Skin of body (tissue), 1 donor: ENCODE measurements at regions not wholly inside any gene's neighbourhood (a gene's known extent, or its start where the extent isn't known, plus 50 kb on each side); places are given as distances from the start of the nearest gene placed in this dataset.
"Not testable (repeated sequence)": the region's sequence is repeated elsewhere in the genome, so short reads cannot be mapped to it uniquely, and the experiment has no call there.

ENCODE experiments used
- DNase-seq: peaks from one replicate; lab custom pipeline; 2025; lab: John Stamatoyannopoulos, UW

- no peak for DNase-seq
Measured at GRCh38 chr1:99537886-99538617, 107.9 kb upstream of the PALMD start.

DNA sequence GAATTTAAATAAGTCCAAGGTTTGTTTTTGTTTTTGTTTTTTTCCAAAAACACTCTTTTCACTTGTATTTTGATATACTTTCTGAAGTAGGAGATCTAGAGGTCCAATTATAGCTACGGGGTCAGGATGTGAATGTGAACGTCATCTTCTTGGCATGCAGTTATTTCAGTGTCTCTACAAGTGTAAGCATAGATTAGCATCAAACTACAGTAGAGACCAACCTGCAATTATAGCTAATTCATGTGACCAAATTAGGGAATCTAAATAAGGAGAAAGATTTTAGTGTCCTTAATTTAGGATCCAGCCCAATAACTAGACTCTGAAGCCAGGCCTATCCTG, 107.3 kb upstream of the PALMD start:
- DNase-seq, result no peak

DNA sequence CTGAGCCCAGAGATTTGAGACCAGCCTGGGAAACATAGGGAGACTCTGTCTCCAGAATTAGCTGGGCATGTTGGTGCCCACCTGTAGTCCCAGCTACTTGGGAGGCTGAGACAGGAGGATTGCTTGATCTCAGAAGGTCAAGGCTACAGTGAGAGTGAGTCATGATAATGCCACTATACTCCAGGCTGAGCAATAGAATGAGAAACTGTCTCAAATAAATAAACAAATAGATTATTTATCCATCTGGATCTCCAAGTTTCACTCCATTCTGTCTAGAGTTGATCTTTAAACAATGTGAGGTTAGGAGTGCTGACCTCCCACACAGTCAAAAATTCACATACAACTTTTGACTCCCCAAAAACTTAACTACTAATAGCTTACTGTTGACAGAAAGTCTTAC, 106.8 kb upstream of the PALMD start:
- DNase-seq, result no peak

- DNase-seq, result no peak
Measured at GRCh38 chr1:99540744-99541143, 105.2 kb upstream of the PALMD start.

- DNase-seq, result no peak
Measured at GRCh38 chr1:99544328-99544727, 101.6 kb upstream of the PALMD start.

DNA sequence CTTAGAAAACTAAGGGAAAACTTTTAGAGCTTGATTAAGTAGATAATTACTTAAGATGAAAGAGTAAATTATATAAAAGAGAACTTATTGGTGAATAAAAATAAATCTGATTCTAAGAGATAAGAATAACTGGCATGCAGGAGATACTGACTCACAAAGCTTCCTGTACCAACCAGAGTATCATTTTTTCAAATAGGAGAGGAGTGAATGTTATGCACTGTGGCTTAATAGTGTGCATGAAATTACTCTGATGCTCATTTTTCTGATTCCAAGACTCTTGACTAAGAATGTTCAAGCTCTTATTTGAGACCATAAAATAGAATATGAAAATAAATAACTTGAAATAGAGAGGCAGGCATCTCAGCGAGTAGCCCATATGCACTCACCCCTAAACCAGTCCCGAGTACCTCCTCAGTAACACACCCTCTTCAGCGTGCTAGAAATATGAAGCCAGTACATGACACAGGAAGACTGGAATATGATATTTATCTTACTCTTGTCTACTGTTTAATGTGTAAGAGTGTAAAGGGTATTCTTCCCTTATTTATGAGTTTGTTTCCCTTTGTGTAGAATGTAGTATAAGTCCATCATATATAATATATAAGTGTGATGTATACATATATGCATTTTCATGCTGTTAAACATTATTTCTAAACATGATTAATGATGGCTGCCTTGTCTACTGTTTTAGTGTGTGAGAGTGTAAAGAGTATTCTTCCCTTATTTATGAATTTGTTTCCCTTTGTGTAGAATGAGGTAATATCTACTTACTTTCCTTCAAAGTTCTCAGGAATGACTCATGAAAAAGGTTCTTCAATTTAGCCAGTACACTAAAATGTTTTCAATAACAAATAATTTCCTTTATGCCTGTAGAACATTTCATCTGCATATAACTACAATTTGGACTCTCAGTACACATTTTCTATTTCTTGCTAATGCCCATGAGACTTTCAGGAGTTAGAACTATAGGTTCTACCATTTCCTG, 99.2 kb upstream of the PALMD start:
- no peak for DNase-seq

- no peak for DNase-seq
Measured at GRCh38 chr1:99548943-99549605, 96.8 kb upstream of the PALMD start.

- DNase-seq, result no peak
Measured at GRCh38 chr1:99550198-99550597, 95.7 kb upstream of the PALMD start.

DNA sequence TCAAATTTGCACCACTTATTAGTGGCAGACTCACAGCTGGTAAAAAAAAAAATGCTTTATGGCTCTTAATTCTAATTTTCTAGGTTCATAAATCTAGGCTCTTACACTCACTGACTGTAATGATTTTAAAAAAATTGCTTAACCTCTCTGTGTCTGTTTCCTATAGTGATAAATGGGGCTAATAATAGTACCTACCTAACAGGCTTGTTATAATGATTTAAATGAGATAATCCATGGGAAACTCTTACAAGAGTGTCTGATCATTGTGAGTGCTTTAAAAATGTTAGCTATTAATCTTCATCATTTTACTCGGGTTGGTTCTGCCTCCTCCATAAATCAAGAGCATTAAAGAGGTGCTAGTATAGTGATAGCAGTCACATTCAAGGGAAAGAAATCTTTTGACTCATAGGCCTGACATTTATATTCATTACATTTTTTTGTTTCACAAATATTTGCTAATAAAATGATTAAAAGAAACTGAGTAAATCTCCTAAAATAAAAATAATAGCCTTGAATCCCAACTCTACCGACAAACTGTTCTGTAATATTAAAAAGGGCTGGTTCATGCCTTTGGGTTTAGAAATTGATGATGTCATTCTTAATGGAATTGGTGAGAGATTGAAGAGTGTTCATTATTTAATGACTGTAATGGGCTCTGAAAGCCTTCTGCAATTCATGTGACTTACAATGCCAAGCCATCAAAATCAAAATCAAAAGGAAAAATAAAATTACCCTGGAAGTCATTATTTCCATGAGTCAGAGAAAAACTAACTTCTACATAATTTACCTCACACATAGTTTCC, 93.9 kb upstream of the PALMD start:
- DNase-seq, result no peak

- no peak for DNase-seq
Measured at GRCh38 chr1:99553301-99553700, 92.6 kb upstream of the PALMD start.

DNA sequence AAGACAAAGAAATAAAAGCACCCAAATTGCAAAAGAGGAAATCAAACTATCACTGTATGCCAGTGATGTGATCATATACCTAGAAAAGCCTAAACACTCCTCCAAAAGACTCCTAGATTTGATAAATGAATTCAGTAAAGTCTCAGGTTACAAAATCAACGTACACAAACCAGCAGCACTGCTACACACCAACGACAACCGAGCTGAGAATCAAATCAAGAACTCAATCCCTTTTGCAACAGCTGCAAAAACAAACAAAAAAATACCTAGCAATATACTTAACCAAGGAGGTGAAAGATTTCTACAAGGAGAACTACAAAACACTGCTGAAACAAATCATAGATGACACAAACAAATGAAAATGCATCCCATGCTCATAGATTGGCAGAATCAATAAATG, 92.1 kb upstream of the PALMD start:
- DNase-seq, result not testable (repeated sequence)

DNA sequence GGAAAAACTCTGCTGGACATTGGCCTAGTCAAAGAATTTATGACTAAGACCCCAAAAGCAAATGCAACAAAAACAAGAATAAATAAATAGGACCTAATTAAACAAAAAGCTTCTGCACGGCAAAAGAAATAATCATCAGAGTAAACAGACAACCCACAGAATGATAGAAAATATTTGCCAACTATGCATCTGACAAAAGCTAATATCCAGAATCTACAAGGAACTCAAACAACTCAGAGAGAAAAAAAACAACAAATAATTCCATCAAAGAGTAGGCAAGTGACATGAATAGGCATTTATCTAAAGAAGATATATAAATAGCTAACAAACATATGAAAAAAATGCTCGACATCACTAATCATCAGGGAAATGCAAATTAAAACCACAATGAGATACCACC, 91.2 kb upstream of the PALMD start:
- no peak for DNase-seq

GRCh38 chr1:99557546-99558202, 88.2 kb upstream of the PALMD start:
- DNase-seq, result no peak

DNA sequence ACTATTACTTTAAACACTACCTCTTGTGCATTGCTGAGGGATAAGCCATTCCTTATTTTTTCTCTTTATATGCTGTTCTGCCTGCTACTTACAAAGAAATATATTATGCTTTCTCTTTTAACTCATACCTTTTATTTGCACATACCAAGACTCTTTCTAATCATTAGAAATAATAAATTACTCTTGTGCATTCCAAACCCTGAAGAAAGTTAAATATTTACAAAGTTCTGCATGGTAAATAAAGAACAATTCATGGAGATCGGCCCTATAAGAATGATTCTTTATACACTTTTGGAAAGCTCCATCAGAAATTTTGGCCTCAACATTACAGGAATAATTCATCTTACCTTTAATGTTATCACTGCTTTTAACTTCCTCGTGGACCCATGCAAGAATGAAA, 86.7 kb upstream of the PALMD start:
- DNase-seq, result no peak

GRCh38 chr1:99560207-99561040, 85.5 kb upstream of the PALMD start:
- DNase-seq, result no peak

DNA sequence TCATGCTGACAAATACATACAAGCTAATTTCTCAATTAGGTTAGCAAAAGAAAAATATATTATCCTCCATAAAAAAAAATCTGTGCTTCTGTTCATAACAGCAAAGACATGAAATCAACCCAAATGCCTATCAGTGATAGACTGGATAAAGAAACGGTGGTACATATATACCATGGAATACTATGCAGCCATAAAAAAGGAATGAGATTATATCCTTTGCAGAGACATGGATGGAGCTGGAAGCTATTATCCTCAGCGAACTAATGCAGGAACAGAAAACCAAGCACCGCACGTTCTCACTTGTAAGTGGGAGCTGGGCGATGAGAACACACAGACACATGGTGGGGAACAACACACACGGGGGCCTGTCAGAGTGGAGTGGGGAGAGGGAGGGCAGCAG, 84.0 kb upstream of the PALMD start:
- no peak for DNase-seq

GRCh38 chr1:99565606-99566289, 80.2 kb upstream of the PALMD start:
- no peak for DNase-seq

GRCh38 chr1:99566290-99567021, 79.5 kb upstream of the PALMD start:
- DNase-seq, result no peak
